HCT116 (cell line): ENCODE measurements at regions not wholly inside any gene's neighbourhood (a gene's known extent, or its start where the extent isn't known, plus 50 kb on each side); places are given as distances from the start of the nearest gene placed in this dataset.

Experiments used
- CEBPB ChIP-seq: IDR thresholded peaks from 2 replicates; pipeline ENCODE4 v1.6.1; 2012; ENCODE audit warnings: low read depth
- CTCF ChIP-seq, 3 experiments: fragments of 200-600 bp in 1 of 3; sonication (generic) in 1 of 3; IDR thresholded peaks in 2 of 3; conservative IDR thresholded peaks in 1 of 3; 2 replicates each; pipeline ENCODE4 v1.5.1; 2012 to 2017; ENCODE audit warnings: low read depth in 2 of 3, low read length in 2 of 3, antibody characterized with exemption in 1 of 3, borderline replicate concordance in 1 of 3, control low read depth in 1 of 3, mild to moderate bottlenecking in 1 of 3, mixed read lengths in 1 of 3, mixed run types in 1 of 3, moderate library complexity in 1 of 3; ENCODE audit not compliant: insufficient read depth in 1 of 3
- EZH2 ChIP-seq: fragments of 200-600 bp; sonication (generic); IDR thresholded peaks from 2 replicates; pipeline ENCODE4 v1.6.1; 2017; ENCODE audit warnings: antibody characterized with exemption, mixed run types
- FOSL1 ChIP-seq: IDR thresholded peaks from 2 replicates; pipeline ENCODE4 v1.6.1; 2012; ENCODE audit warnings: low read depth
- MAX ChIP-seq: IDR thresholded peaks from 2 replicates; pipeline ENCODE4 v1.6.1; 2012
- POLR2A ChIP-seq: IDR thresholded peaks from 2 replicates; pipeline ENCODE4 v1.7.0; 2011; ENCODE audit warnings: borderline replicate concordance; ENCODE audit not compliant: insufficient read depth, insufficient read length; ENCODE audit errors: extremely low read depth
- RAD21 ChIP-seq: IDR thresholded peaks from 2 replicates; pipeline ENCODE4 v1.6.1; 2012; ENCODE audit warnings: low read depth, mild to moderate bottlenecking

GRCh38 chr5:56434986-56435385 lies 201.9 kb upstream of the ANKRD55 start:
- no peak for TF ChIP-seq CTCF (IDR thresholded peaks at IDR 0.05 in 2 of 3, conservative IDR thresholded peaks at IDR 0.05 in 1 of 3; ENCODE audit: borderline replicate concordance in 1 of 3, insufficient read depth in 1 of 3, low read depth in 2 of 3, low read length in 2 of 3)
- no peak for TF ChIP-seq MAX
- TF ChIP-seq POLR2A = no peak
- no peak for TF ChIP-seq RAD21
- no peak for TF ChIP-seq EZH2
- TF ChIP-seq FOSL1 = no peak
- TF ChIP-seq CEBPB = no peak
